WTC11 (cell line): ENCODE measurements at regions not wholly inside any gene's neighbourhood (a gene's known extent, or its start where the extent isn't known, plus 50 kb on each side); places are given as distances from the start of the nearest gene placed in this dataset.

ENCODE experiments used
- ATAC-seq: fragments of 200-7000 bp; cut with Tn5 transposase; 2 replicates; pipeline ENCODE4 v1.10.0; 2021; ENCODE audit warnings: mild to moderate bottlenecking, moderate library complexity
- CTCF ChIA-PET: fragments of 300-600 bp; sonication (Branson Sonifier 250); formaldehyde crosslinking; loops from one replicate; lab custom pipeline; 2021; ENCODE audit warnings: antibody characterized with exemption; lab: Charles Lee
- POLR2A ChIA-PET: fragments of 350-600 bp; sonication (Branson Sonifier 250); formaldehyde crosslinking; loops from one replicate; lab custom pipeline; 2021; ENCODE audit warnings: antibody characterized with exemption; lab: Charles Lee
- DNase-seq: peaks from one replicate; pipeline ENCODE4 v3.0.0; 2021; ENCODE audit warnings: low spot score
- H3K27ac Mint-ChIP-seq: 2 replicates; pipeline ENCODE4 v1.8.0; 2021; ENCODE audit warnings: mixed read lengths
- H3K27me3 Mint-ChIP-seq: 2 replicates; pipeline ENCODE4 v1.8.0; 2021; ENCODE audit warnings: low read depth, mild to moderate bottlenecking, moderate library complexity, mixed read lengths
- H3K36me3 Mint-ChIP-seq: 2 replicates; pipeline ENCODE4 v1.8.0; 2021; ENCODE audit warnings: mixed read lengths
- H3K4me1 Mint-ChIP-seq: 2 replicates; pipeline ENCODE4 v1.8.0; 2022; ENCODE audit warnings: mixed read lengths
- H3K4me3 Mint-ChIP-seq: 2 replicates; pipeline ENCODE4 v1.8.0; 2021; ENCODE audit warnings: mild to moderate bottlenecking, moderate library complexity, mixed read lengths
- H3K9me3 Mint-ChIP-seq: 2 replicates; pipeline ENCODE4 v1.8.0; 2021; ENCODE audit warnings: mixed read lengths
- ESRRA ChIP-seq: sonication (generic); formaldehyde crosslinking; IDR thresholded peaks from 2 replicates; pipeline ENCODE4 v1.8.1; 2022; ENCODE audit warnings: mild to moderate bottlenecking, missing genetic modification reagents, borderline replicate concordance
- FOXK1 ChIP-seq: sonication (generic); formaldehyde crosslinking; IDR thresholded peaks from 2 replicates; pipeline ENCODE4 v1.8.0; 2022; ENCODE audit warnings: mild to moderate bottlenecking, moderate library complexity, missing genetic modification reagents
- JAZF1 ChIP-seq: fragments of 250-450 bp; sonication (Bioruptor Pico); IDR thresholded peaks from 2 replicates; pipeline ENCODE4 v1.9.0; 2021; ENCODE audit warnings: moderate library complexity, mild to moderate bottlenecking, inconsistent platforms
- JUN ChIP-seq: sonication (generic); formaldehyde crosslinking; IDR thresholded peaks from 2 replicates; pipeline ENCODE4 v1.8.0; 2023; ENCODE audit warnings: mild to moderate bottlenecking, missing genetic modification reagents
- KAT7 ChIP-seq: sonication (generic); formaldehyde crosslinking; IDR thresholded peaks from 2 replicates; pipeline ENCODE4 v1.8.1; 2023; ENCODE audit warnings: missing genetic modification reagents, mild to moderate bottlenecking, borderline replicate concordance
- RORB ChIP-seq: fragments of 250-450 bp; sonication (Bioruptor Pico); IDR thresholded peaks from 2 replicates; pipeline ENCODE4 v1.9.0; 2021; ENCODE audit warnings: mild to moderate bottlenecking
- SP1 ChIP-seq: sonication (generic); formaldehyde crosslinking; conservative IDR thresholded peaks from 2 replicates; pipeline ENCODE4 v1.8.1; 2022; ENCODE audit warnings: missing genetic modification reagents
- ZNF138 ChIP-seq: sonication (generic); formaldehyde crosslinking; conservative IDR thresholded peaks from 2 replicates; pipeline ENCODE4 v1.8.1; 2022; ENCODE audit warnings: mild to moderate bottlenecking, moderate library complexity, missing genetic modification reagents
- ZNF317 ChIP-seq: sonication (generic); formaldehyde crosslinking; IDR thresholded peaks from 2 replicates; pipeline ENCODE4 v1.8.1; 2023; ENCODE audit warnings: low read depth, mild to moderate bottlenecking, moderate library complexity, missing genetic modification reagents, borderline replicate concordance
- TF ChIP-seq, protein P1 (sequence below): sonication (generic); formaldehyde crosslinking; IDR thresholded peaks from 2 replicates; pipeline ENCODE4 v1.8.1; 2022; ENCODE audit warnings: low read depth, mild to moderate bottlenecking, moderate library complexity, missing genetic modification reagents, borderline replicate concordance
- TF ChIP-seq, protein P2 (sequence below): sonication (generic); formaldehyde crosslinking; IDR thresholded peaks from 2 replicates; pipeline ENCODE4 v1.8.1; 2023; ENCODE audit warnings: mild to moderate bottlenecking, missing genetic modification reagents
- TF ChIP-seq, protein P3 (sequence below): fragments of 250-450 bp; sonication (Bioruptor Pico); IDR thresholded peaks from 2 replicates; pipeline ENCODE4 v1.9.0; 2021; ENCODE audit warnings: mild to moderate bottlenecking, borderline replicate concordance
- TF ChIP-seq, protein P4 (sequence below): sonication (generic); formaldehyde crosslinking; IDR thresholded peaks from 2 replicates; pipeline ENCODE4 v1.8.0; 2023; ENCODE audit warnings: missing genetic modification reagents, mild to moderate bottlenecking, borderline replicate concordance
- TF ChIP-seq, protein P5 (sequence below): sonication (generic); formaldehyde crosslinking; conservative IDR thresholded peaks from 2 replicates; pipeline ENCODE4 v1.8.1; 2022; ENCODE audit warnings: mild to moderate bottlenecking, missing genetic modification reagents
- TF ChIP-seq, protein P6 (sequence below): sonication (generic); formaldehyde crosslinking; IDR thresholded peaks from 2 replicates; pipeline ENCODE4 v1.8.0; 2023; ENCODE audit warnings: mild to moderate bottlenecking, missing genetic modification reagents
- TF ChIP-seq, protein P7 (sequence below): fragments of 250-450 bp; sonication (Bioruptor Pico); IDR thresholded peaks from 2 replicates; pipeline ENCODE4 v2.1.2; 2022; ENCODE audit warnings: mild to moderate bottlenecking, moderate library complexity
- TF ChIP-seq, protein P8 (sequence below): sonication (generic); formaldehyde crosslinking; IDR thresholded peaks from 2 replicates; pipeline ENCODE4 v1.8.1; 2023; ENCODE audit warnings: mild to moderate bottlenecking, missing genetic modification reagents, moderate library complexity

DNA sequence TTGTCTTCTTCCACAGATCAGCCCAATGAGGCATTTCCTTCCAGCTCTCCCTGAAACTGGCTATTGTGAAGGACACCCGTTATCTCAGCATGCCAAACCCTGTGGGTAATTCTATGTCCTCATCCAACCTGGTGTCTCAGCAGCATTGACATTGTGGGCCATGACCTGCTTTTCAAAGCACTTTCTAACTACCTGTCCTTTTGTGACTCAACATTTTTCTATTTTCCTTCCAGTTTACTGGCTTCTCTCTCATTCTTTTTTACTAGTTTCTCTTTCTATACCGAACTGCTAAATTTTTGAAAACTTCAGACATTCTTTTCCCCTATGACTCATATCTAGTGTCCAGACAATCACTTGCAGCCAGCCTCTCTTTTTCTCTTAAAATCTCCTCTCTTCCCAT is 136.4 kb upstream of the HTR2A start:
- Mint-ChIP-seq H3K4me3 (no peak overlapping the region), H3K27ac (peak overlapping the region; percentile 8; the same call in 1 of the 2 replicates), H3K27me3 (no peaks in the 10 kb centered on the region), H3K9me3 (no peaks in the 10 kb centered on the region), H3K36me3 (no peaks in the 10 kb centered on the region), H3K4me1 (peaks cover 42% of the 10 kb centered on the region)
- ATAC-seq (peak; percentile 20; the same call in 1 of the 2 replicates), DNase-seq (no peak)
- ChIA-PET CTCF (no interaction called here), POLR2A (no interaction called here)
- TF ChIP-seq, protein P1, sequence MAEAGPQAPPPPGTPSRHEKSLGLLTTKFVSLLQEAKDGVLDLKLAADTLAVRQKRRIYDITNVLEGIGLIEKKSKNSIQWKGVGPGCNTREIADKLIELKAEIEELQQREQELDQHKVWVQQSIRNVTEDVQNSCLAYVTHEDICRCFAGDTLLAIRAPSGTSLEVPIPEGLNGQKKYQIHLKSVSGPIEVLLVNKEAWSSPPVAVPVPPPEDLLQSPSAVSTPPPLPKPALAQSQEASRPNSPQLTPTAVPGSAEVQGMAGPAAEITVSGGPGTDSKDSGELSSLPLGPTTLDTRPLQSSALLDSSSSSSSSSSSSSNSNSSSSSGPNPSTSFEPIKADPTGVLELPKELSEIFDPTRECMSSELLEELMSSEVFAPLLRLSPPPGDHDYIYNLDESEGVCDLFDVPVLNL (CRISPR knock-in tag): no peak
- TF ChIP-seq, protein P2, sequence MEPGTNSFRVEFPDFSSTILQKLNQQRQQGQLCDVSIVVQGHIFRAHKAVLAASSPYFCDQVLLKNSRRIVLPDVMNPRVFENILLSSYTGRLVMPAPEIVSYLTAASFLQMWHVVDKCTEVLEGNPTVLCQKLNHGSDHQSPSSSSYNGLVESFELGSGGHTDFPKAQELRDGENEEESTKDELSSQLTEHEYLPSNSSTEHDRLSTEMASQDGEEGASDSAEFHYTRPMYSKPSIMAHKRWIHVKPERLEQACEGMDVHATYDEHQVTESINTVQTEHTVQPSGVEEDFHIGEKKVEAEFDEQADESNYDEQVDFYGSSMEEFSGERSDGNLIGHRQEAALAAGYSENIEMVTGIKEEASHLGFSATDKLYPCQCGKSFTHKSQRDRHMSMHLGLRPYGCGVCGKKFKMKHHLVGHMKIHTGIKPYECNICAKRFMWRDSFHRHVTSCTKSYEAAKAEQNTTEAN (CRISPR knock-in tag): no peak
- TF ChIP-seq ZNF317 (CRISPR knock-in tag) (no peak), ESRRA (CRISPR knock-in tag) (no peak), KAT7 (CRISPR knock-in tag) (no peak)
- TF ChIP-seq, protein P3, sequence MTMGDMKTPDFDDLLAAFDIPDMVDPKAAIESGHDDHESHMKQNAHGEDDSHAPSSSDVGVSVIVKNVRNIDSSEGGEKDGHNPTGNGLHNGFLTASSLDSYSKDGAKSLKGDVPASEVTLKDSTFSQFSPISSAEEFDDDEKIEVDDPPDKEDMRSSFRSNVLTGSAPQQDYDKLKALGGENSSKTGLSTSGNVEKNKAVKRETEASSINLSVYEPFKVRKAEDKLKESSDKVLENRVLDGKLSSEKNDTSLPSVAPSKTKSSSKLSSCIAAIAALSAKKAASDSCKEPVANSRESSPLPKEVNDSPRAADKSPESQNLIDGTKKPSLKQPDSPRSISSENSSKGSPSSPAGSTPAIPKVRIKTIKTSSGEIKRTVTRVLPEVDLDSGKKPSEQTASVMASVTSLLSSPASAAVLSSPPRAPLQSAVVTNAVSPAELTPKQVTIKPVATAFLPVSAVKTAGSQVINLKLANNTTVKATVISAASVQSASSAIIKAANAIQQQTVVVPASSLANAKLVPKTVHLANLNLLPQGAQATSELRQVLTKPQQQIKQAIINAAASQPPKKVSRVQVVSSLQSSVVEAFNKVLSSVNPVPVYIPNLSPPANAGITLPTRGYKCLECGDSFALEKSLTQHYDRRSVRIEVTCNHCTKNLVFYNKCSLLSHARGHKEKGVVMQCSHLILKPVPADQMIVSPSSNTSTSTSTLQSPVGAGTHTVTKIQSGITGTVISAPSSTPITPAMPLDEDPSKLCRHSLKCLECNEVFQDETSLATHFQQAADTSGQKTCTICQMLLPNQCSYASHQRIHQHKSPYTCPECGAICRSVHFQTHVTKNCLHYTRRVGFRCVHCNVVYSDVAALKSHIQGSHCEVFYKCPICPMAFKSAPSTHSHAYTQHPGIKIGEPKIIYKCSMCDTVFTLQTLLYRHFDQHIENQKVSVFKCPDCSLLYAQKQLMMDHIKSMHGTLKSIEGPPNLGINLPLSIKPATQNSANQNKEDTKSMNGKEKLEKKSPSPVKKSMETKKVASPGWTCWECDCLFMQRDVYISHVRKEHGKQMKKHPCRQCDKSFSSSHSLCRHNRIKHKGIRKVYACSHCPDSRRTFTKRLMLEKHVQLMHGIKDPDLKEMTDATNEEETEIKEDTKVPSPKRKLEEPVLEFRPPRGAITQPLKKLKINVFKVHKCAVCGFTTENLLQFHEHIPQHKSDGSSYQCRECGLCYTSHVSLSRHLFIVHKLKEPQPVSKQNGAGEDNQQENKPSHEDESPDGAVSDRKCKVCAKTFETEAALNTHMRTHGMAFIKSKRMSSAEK (CRISPR knock-in tag): no peak
- TF ChIP-seq, protein P4, sequence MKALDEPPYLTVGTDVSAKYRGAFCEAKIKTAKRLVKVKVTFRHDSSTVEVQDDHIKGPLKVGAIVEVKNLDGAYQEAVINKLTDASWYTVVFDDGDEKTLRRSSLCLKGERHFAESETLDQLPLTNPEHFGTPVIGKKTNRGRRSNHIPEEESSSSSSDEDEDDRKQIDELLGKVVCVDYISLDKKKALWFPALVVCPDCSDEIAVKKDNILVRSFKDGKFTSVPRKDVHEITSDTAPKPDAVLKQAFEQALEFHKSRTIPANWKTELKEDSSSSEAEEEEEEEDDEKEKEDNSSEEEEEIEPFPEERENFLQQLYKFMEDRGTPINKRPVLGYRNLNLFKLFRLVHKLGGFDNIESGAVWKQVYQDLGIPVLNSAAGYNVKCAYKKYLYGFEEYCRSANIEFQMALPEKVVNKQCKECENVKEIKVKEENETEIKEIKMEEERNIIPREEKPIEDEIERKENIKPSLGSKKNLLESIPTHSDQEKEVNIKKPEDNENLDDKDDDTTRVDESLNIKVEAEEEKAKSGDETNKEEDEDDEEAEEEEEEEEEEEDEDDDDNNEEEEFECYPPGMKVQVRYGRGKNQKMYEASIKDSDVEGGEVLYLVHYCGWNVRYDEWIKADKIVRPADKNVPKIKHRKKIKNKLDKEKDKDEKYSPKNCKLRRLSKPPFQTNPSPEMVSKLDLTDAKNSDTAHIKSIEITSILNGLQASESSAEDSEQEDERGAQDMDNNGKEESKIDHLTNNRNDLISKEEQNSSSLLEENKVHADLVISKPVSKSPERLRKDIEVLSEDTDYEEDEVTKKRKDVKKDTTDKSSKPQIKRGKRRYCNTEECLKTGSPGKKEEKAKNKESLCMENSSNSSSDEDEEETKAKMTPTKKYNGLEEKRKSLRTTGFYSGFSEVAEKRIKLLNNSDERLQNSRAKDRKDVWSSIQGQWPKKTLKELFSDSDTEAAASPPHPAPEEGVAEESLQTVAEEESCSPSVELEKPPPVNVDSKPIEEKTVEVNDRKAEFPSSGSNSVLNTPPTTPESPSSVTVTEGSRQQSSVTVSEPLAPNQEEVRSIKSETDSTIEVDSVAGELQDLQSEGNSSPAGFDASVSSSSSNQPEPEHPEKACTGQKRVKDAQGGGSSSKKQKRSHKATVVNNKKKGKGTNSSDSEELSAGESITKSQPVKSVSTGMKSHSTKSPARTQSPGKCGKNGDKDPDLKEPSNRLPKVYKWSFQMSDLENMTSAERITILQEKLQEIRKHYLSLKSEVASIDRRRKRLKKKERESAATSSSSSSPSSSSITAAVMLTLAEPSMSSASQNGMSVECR (CRISPR knock-in tag): no peak
- TF ChIP-seq, protein P5, sequence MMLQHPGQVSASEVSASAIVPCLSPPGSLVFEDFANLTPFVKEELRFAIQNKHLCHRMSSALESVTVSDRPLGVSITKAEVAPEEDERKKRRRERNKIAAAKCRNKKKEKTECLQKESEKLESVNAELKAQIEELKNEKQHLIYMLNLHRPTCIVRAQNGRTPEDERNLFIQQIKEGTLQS (CRISPR knock-in tag): no peak

DNA sequence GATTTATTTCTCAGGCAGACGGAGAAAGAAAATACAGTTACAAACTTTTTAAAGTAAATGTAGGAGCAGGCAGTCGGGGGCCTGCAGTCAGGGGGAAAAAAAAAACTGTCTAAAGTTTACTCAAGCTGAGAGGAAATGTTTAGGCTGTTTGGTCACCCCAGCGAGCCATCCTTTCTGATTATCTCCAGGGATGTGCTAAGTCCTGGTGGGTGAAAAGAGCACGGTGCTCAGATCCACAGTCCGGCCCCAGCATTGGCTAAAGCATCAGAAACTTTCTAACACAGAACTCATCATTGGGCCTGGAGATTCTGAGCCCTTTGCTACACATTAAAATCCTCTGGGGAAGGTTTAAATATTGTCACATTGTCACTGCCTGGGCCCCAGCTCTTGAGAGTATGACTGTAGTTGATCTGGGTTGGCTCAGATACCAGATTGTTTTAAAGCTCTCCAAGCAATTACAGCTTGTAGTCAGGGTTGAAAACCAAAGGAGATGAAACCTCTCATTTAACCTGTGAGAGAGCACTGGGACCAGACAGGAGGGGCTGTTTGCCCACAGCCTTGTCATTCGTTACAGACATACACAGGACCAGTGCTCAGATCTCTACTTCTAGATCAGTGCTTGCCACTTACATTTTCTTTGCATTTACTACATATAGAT is 131.1 kb upstream of the HTR2A start:
- Mint-ChIP-seq H3K27ac (0 out of 2 replicates have a peak overlapping the region, but pooled peaks have one; percentile 15), H3K4me1 (peaks cover 36% of the 10 kb centered on the region), H3K4me3 (no peak overlapping the region), H3K36me3 (no peaks in the 10 kb centered on the region), H3K27me3 (no peaks in the 10 kb centered on the region), H3K9me3 (no peaks in the 10 kb centered on the region)
- ChIA-PET POLR2A (no interaction called here), CTCF (no interaction called here)
- ATAC-seq (peak; percentile 24; the same call in 1 of the 2 replicates), DNase-seq (no peak)
- TF ChIP-seq SP1 (CRISPR knock-in tag) (no peak), FOXK1 (CRISPR knock-in tag) (no peak), ZNF138 (no peak), JUN (CRISPR knock-in tag) (no peak), RORB (CRISPR knock-in tag) (no peak), JAZF1 (CRISPR knock-in tag) (no peak)
- TF ChIP-seq, protein P6, sequence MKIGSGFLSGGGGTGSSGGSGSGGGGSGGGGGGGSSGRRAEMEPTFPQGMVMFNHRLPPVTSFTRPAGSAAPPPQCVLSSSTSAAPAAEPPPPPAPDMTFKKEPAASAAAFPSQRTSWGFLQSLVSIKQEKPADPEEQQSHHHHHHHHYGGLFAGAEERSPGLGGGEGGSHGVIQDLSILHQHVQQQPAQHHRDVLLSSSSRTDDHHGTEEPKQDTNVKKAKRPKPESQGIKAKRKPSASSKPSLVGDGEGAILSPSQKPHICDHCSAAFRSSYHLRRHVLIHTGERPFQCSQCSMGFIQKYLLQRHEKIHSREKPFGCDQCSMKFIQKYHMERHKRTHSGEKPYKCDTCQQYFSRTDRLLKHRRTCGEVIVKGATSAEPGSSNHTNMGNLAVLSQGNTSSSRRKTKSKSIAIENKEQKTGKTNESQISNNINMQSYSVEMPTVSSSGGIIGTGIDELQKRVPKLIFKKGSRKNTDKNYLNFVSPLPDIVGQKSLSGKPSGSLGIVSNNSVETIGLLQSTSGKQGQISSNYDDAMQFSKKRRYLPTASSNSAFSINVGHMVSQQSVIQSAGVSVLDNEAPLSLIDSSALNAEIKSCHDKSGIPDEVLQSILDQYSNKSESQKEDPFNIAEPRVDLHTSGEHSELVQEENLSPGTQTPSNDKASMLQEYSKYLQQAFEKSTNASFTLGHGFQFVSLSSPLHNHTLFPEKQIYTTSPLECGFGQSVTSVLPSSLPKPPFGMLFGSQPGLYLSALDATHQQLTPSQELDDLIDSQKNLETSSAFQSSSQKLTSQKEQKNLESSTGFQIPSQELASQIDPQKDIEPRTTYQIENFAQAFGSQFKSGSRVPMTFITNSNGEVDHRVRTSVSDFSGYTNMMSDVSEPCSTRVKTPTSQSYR (CRISPR knock-in tag): no peak
- TF ChIP-seq, protein P7, sequence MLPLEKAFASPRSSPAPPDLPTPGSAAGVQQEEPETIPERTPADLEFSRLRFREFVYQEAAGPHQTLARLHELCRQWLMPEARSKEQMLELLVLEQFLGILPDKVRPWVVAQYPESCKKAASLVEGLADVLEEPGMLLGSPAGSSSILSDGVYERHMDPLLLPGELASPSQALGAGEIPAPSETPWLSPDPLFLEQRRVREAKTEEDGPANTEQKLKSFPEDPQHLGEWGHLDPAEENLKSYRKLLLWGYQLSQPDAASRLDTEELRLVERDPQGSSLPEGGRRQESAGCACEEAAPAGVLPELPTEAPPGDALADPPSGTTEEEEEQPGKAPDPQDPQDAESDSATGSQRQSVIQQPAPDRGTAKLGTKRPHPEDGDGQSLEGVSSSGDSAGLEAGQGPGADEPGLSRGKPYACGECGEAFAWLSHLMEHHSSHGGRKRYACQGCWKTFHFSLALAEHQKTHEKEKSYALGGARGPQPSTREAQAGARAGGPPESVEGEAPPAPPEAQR (CRISPR knock-in tag): no peak
- TF ChIP-seq, protein P8, sequence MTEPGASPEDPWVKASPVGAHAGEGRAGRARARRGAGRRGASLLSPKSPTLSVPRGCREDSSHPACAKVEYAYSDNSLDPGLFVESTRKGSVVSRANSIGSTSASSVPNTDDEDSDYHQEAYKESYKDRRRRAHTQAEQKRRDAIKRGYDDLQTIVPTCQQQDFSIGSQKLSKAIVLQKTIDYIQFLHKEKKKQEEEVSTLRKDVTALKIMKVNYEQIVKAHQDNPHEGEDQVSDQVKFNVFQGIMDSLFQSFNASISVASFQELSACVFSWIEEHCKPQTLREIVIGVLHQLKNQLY (CRISPR knock-in tag): no peak
